ENCODE measurements at regions not wholly inside any gene's neighbourhood (a gene's known extent, or its start where the extent isn't known, plus 50 kb on each side); places are given as distances from the start of the nearest gene placed in this dataset.

DNA sequence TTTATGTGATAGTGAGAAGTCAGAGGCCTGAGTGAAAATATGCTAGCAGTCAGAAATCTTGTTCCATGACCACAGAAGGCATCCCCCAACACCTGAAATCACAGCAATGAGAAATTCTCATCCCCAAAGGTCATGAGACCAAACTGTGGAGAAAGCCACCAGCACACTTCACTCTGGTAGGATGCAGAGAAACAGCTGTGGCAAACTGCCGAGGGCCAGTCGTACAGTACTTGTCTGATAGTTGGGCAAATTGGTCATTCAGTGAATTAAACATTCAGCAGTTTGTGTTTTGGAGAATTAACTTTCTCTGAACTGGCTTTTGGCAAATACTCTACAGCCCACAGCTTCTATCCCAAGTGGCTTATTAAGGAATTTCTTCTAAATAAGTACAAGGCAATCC is 117.2 kb downstream of the TSN start:
- H3K27ac Mint-ChIP-seq, result no peak overlapping the region
- H3K36me3 Mint-ChIP-seq (ENCODE audit: low read depth), result no peaks in the 10 kb centered on the region
- H3K4me3 Mint-ChIP-seq, result no peak overlapping the region
- H3K4me1 Mint-ChIP-seq, result no peaks in the 10 kb centered on the region
- no peak for TF ChIP-seq CTCF (IDR thresholded peaks at IDR 0.05; ENCODE audit: unreplicated experiment in 3 of 3)
- no peaks in the 10 kb centered on the region for H3K9me3 Mint-ChIP-seq
- H3K27me3 Mint-ChIP-seq (ENCODE audit: low read depth), result peaks cover 11% of the 10 kb centered on the region

GRCh38 chr2:121873864-121874263 is 118.4 kb downstream of the TSN start:
- H3K4me3 Mint-ChIP-seq, result no peak overlapping the region
- peaks cover 7% of the 10 kb centered on the region for H3K9me3 Mint-ChIP-seq
- no peaks in the 10 kb centered on the region for H3K4me1 Mint-ChIP-seq
- no peak for TF ChIP-seq CTCF (IDR thresholded peaks at IDR 0.05; ENCODE audit: unreplicated experiment in 3 of 3)
- no peaks in the 10 kb centered on the region for H3K36me3 Mint-ChIP-seq (ENCODE audit: low read depth)
- H3K27ac Mint-ChIP-seq, result no peak overlapping the region
- H3K27me3 Mint-ChIP-seq (ENCODE audit: low read depth), result peaks cover 11% of the 10 kb centered on the region

DNA sequence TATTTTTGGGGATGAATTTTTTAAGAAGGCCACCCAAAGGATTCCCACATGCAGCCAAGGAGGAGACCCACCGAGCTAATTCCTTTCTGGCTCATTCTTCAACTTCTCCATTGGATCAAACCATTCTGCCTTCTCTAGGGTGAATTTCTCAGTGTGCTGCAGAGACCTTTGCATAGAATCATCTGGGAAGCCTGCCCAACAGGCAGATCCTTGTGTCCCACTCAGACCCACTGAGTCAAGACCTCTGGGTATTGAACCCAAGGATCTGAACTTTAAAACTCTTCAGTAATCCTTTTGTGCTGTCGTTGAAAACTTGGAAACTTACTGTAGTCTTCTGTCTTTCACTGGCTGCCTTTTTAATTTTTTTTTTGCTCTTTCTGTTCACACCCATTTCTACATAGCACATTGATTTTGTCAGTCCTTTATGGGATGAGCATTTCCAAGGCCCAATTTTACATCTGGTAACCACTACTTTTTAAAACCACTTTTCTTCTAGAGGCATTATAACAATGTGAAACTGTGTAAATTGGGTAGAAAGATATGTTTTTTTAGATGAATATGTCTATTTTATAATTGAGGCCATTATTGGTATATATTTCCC is 120.2 kb downstream of the TSN start:
- Mint-ChIP-seq H3K27ac (no peak overlapping the region), H3K27me3 (ENCODE audit: low read depth) (peaks cover 4% of the 10 kb centered on the region), H3K4me1 (no peaks in the 10 kb centered on the region), H3K4me3 (no peak overlapping the region), H3K36me3 (ENCODE audit: low read depth) (no peaks in the 10 kb centered on the region), H3K9me3 (peaks cover 14% of the 10 kb centered on the region)
- no peak for TF ChIP-seq CTCF (IDR thresholded peaks at IDR 0.05; ENCODE audit: unreplicated experiment in 3 of 3)

GRCh38 chr2:121877366-121877765 is 121.9 kb downstream of the TSN start:
- no peak overlapping the region for H3K27ac Mint-ChIP-seq

DNA sequence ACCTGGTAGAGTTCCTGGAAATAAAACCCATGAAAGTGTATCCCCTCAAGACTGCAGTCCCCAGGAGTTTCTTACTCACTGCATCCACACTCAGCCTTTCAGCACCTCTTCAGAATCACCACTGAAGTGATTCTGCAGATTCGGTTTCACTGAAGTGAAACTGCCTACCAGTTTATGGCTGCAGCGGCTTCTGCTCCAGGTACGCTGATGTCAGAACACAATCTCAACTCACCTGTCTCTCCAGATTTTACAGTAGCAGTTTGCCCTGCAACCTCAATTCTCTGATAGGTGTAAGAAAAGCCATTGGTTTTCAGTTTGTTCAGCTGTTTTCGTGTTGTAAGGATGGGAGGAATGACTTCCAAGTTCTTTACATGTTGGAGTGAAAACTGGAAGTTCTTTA is 124.8 kb downstream of the TSN start:
- no peak for TF ChIP-seq CTCF (IDR thresholded peaks at IDR 0.05; ENCODE audit: unreplicated experiment in 3 of 3)
- H3K9me3 Mint-ChIP-seq, result peaks cover 17% of the 10 kb centered on the region
- H3K4me1 Mint-ChIP-seq, result peaks cover 14% of the 10 kb centered on the region
- no peak overlapping the region for H3K4me3 Mint-ChIP-seq
- no peak overlapping the region for H3K27ac Mint-ChIP-seq
- no peaks in the 10 kb centered on the region for H3K27me3 Mint-ChIP-seq (ENCODE audit: low read depth)
- H3K36me3 Mint-ChIP-seq (ENCODE audit: low read depth), result no peaks in the 10 kb centered on the region

More at GRCh38 chr2:121877366-121877765, 121.9 kb downstream of the TSN start:
- H3K4me3 Mint-ChIP-seq, result no peak overlapping the region
- TF ChIP-seq CTCF (IDR thresholded peaks at IDR 0.05; ENCODE audit: unreplicated experiment in 3 of 3), result no peak
- H3K4me1 Mint-ChIP-seq, result no peaks in the 10 kb centered on the region
- H3K36me3 Mint-ChIP-seq (ENCODE audit: low read depth), result no peaks in the 10 kb centered on the region
- H3K27me3 Mint-ChIP-seq (ENCODE audit: low read depth), result no peaks in the 10 kb centered on the region
- H3K9me3 Mint-ChIP-seq, result peaks cover 17% of the 10 kb centered on the region

DNA sequence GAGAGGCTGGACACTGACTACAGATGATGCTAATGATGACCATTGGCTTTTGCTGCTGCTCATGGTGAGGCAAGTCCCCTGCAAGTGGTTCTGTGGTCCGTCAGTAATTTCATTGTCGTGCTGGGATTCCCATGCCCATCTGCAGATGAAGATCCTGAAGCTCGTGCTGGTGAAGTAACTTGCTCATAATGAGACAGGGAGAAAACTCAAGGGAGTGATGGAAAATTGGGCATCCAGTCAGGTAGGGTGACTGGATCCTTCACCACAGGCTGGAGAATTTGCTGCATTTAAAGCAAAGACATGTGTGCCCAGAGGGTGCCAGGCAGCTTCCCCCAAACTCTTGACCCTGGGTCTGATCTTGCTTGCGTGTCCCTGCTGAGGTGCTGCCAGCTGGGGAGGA is 125.6 kb downstream of the TSN start:
- H3K9me3 Mint-ChIP-seq, result peaks cover 17% of the 10 kb centered on the region
- H3K4me3 Mint-ChIP-seq, result no peak overlapping the region
- peaks cover 14% of the 10 kb centered on the region for H3K4me1 Mint-ChIP-seq
- H3K27me3 Mint-ChIP-seq (ENCODE audit: low read depth), result no peaks in the 10 kb centered on the region
- TF ChIP-seq CTCF (IDR thresholded peaks at IDR 0.05; ENCODE audit: unreplicated experiment in 3 of 3), result no peak
- H3K36me3 Mint-ChIP-seq (ENCODE audit: low read depth), result no peaks in the 10 kb centered on the region
- no peak overlapping the region for H3K27ac Mint-ChIP-seq
